Activated gamma-delta T cell treated with Interleukin-2 at 50 U/mL for 16 hours (primary cell): ENCODE measurements at regions not wholly inside any gene's neighbourhood (a gene's known extent, or its start where the extent isn't known, plus 50 kb on each side); places are given as distances from the start of the nearest gene placed in this dataset.
"Not testable (repeated sequence)": the region's sequence is repeated elsewhere in the genome, so short reads cannot be mapped to it uniquely, and the experiment has no call there.

ENCODE experiments used
- DNase-seq: peaks from one replicate; pipeline ENCODE4 v3.0.0-alpha.2; 2020

DNA sequence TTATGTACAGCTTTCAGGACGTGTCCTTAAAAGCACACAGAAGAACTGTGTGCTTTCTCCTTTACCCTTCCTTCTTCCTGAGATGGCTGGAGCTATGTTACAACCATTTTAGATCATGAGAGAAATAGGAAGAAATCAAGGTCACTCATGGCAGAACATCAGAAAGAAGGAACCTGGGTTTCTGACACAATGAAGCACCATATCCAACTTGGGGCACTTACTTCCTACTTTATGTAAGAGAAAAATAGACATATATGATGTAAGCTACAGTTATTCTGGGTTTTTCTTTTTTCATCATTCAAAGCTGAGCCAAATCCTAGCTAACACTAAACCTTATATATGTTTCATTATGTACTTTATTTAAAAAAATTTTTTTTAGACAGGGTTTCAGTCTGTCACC, 79.5 kb downstream of the FAM161A start:
- DNase-seq = no peak

GRCh38 chr2:61771904-61772845, 81.7 kb downstream of the FAM161A start:
- no peak for DNase-seq

GRCh38 chr2:61770746-61771145, 83.1 kb downstream of the FAM161A start:
- DNase-seq = no peak

- no peak for DNase-seq
Measured at GRCh38 chr2:61770298-61770697, 83.6 kb downstream of the FAM161A start.

GRCh38 chr2:61769093-61769675, 84.7 kb downstream of the FAM161A start:
- DNase-seq = no peak

DNA sequence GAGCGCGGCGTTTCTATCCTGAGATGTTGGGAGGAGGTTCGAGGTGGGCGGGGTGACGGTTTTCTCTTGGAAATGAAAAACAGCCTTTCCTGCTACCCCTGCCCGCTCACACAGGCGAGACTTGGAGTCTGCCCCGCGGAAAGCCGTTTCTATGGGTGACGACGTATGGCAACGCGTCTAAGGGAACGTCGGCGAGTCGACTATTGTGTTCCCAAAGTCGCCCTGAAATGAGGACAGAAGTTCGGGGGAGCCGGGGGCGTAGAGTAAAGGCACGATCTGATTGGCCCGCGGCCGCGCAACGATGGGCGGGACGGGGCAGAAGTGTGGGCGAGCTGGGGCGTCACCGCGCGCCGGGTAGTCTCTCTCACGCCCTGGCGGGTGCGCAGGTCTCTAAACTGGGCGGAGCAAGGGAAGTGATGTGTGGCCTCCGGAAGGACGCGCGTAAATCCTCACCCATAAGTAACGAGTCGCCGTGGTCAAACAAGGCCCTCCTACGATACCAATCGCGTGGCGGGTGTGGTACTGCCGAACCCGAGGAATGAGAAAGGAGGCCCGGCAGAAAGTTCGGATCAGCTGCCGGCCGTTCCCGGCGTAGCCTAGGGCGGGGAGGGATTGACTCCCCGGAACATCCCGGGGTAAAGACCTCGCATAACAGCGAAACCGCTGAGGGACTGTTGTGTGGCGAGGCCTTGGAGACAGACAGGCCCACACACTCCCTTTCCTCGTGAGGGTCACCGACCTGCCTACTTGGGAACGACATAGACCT, 89.6 kb downstream of the FAM161A start:
- peak; percentile 91 for DNase-seq

- DNase-seq = no peak
Measured at GRCh38 chr2:61763605-61764034, 90.2 kb downstream of the FAM161A start.

DNA sequence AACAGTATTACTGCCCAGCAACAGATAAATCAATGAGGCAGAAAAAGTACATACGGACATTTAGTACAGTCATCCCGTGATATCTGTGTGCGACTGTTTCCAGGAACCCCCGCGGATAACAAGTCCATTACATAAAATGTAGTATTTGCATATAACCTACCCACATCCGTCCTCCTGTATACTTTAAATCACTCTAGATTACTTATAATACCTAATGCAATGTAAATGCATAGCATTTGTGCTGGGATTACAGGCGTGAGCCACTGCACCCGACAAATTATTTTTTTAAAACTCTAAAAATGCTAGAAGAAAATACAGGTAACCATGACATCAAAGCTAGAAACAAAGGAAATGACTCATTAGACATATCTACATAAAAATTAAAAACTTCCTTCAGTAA, 91.6 kb downstream of the FAM161A start:
- no peak for DNase-seq

DNA sequence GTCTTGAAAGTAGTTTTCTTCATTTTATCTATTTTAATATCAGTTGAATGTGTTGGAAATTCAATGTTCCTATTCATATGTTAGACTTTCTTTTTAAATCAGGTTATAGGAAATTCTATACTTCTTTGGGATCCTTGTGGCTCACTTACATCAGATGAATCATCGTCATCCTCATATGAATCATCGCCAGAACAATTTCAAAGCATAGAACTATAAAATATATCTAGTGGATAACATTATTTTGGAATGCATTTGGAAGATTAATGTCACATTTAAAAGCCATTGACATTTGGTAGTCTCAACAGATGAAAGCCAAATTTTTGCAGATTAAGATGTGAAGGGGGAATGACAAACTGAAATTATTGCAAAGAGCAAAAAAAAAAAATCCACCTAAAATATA, 94.1 kb downstream of the FAM161A start:
- DNase-seq = no peak

DNA sequence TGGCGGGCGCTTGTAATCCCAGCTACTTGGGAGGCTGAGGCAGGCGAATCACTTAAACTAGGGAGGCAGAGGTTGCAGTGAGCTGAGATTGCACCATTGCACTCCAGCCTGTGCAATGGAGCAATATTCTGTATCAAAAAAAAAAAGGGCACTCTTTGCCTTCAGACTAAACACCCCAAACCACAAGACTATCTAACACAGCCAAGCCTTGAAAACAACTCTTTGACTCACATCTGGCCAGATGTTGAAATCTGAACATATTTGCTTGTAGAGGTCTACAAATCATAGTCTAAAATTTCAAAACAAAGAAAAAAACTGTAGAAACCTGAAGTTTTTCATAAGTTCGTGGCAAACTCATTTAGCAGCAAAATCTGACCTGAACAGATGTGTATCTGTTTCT, 94.9 kb downstream of the FAM161A start:
- DNase-seq = no peak

DNA sequence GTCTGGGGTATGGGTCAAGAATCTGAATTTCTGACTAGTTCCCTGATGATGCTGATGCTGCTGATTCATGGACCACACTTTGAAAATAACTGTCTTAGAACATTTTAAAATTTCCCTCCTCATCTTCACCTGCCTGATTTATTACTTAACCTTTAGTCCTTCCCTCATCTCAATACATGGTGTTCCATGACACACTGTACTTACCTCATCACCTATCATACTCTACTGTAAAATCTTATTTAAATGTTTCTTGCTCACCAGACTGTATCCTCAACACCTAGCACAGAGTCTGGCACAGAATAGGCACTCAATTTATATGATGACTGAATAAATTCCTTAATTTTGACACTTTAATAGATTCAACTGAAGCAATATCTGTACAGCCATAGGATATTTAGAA, 95.7 kb downstream of the FAM161A start:
- no peak for DNase-seq

- no peak for DNase-seq
Measured at GRCh38 chr2:61753512-61753911, 100.3 kb downstream of the FAM161A start.

DNA sequence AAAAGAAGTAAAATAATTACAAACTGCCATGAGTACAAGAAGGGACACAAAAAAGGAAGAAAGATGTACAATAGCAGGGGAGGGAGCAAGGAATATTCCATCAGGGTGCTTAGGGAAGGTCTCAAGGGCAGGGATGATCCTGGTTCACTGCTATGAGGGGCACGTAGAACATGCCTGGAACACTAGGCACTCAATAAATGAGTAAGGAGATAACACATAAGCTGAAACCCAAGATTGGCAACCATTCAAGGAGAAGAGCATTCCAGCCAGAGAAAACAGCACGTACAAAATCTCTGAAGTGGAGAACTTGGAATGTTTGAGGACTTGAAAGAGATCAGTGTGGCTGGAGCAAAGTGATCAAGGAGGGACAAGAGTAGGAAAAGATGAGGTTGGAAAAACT, 103.2 kb downstream of the FAM161A start:
- no peak for DNase-seq

- no peak for DNase-seq
Measured at GRCh38 chr2:61742955-61743354, 110.9 kb downstream of the FAM161A start.

- no peak for DNase-seq
Measured at GRCh38 chr2:61737841-61738240, 116.0 kb downstream of the FAM161A start.

DNA sequence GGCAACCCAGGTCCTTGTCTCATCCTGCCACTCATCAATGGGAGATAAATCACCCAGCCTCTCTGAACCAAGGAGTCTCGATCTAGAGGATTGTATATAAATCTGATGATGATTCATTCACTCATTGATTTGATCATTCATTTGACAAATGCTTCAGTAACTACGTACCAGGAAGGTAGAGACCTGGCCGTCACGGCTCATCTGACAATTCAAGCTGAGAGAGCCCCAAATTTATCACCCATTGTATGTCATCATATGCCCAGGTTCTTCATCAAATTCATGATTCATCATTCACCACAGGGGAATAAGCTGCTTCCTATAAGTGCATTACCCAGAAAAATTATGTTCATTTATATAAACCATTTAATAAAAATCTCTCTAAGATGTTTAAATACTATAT, 116.9 kb downstream of the FAM161A start:
- no peak for DNase-seq

DNA sequence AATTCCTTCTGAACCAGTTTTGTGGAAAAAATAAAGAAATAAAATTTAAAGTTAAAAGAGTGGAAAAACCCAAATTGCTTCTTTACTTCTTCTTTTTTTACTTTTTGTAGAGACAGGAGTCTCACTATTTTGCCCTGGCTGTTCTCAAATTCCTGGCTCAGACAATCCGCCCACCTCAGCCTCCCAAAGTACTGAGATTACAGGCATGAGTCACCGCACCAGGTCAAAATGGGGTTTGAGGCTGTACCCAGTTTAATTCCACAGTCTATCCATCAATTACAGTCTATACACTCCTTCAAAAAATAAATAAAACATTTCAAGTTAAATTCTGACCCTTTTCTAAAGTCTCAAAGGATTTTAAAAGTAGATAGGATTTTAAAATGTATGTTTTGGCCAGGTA, 120.3 kb downstream of the FAM161A start:
- no peak for DNase-seq

DNA sequence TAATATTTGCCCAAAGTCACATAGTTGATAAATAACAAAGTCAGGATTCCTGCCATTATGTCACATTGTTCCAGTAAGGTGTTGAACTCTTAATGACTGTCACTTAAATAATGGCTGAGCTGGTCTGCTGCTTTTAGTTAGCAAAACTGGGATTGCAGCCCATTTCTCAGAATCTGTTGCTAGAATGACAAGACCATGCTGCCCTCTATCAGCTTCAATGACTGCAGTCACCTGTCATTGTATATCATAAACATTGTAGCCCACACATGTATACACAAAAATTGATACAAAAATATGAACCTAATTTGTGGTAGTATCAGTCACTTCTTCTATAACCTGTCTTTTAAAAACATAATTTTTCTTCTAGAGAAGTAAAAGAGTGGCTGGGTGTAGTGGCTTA, 121.1 kb downstream of the FAM161A start:
- DNase-seq = no peak

DNA sequence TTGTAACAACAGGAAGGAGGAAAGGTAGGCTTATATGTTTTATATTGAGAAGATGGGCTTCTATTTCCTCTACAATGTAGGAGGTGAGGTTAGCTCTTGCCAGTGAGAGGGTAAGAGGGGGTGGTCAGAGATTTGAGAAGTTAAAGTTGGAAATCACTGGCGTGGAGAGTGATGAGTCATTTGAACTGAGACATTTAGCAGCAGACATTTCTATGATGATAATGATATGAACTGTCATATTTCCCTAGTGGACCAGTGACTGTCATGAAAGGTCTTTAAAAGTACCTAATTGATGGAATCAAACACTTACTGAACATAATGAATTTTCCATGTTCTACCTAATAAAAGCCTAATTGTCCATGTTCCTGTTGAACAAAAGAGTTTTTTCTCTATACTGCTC, 126.1 kb downstream of the FAM161A start:
- no peak for DNase-seq

DNA sequence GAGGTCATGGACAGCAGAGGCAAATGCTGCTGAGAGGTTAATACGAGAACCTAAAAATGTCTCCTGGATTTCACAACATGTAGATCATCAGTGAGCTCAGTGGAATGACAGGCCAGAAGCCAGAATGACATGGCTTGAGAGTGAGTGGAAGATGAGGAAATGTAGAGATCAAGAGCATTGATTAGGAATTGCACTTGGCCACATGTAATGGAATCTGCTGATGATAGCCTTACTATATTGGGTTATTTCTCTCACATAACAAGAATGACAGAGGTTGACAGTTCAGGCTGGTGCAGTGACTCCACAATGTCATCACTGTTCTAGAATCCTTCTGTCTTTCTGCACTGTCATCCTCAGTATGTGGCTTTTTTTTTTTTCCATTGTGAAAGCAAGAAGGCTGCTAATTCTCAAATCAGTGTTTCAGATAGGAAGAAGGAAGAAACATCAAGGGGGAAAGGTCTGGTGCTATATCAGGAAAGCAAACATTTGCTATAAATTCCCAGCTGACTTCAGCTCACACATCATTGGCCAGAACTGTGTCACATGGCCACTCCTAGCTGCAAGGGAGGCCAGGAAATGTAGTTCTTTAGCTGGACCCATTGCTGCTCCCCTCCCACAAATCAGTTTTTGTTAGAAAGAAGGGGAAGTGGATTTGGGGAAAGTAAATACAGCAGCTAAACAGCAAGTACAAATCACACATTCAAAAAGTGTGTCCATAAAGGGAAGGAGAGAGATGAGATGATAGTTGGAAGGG, 127.2 kb downstream of the FAM161A start:
- no peak for DNase-seq

DNA sequence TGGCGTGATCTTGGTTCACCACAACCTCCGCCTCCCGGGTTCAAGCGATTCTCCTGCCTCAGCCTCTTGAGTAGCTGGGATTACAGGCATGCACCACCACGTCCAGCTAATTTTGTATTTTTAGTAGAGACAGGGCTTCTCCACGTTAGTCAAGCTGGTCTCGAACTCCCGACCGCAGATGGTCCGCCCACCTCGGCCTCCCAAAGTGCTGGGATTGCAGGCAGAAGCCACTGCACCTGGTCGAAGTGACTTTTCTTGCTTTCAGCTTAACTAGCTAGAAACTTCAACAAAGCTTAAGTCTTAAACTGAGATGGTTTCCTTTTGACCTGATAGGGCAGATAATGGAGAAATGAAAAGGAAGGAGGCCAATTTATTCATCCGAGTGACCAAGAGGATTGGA, 130.5 kb downstream of the FAM161A start:
- not testable (repeated sequence) for DNase-seq

- no peak for DNase-seq
Measured at GRCh38 chr2:61722800-61723199, 131.1 kb downstream of the FAM161A start.

DNA sequence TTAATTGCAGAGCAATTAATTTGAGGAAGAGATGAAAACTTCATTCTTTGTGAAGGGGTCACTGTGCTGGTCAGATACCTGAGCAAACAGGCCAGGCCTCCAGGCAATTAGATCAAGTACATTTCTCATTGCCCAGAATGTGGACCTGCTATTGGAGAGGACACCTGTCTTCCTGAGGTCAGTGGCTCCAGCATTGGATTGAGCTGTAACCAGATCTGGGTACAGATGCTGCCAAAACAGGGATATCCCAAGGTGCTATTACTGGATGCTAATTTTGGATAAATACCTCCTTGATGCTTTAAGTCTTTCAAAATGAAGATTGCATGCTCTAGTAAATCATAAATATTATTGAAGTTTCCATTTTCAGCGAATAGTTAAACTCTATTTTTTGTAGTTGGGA, 131.5 kb downstream of the FAM161A start:
- no peak for DNase-seq
